ENCODE measurements at regions not wholly inside any gene's neighbourhood (a gene's known extent, or its start where the extent isn't known, plus 50 kb on each side); places are given as distances from the start of the nearest gene placed in this dataset.

- TF ChIP-seq, protein P1, sequence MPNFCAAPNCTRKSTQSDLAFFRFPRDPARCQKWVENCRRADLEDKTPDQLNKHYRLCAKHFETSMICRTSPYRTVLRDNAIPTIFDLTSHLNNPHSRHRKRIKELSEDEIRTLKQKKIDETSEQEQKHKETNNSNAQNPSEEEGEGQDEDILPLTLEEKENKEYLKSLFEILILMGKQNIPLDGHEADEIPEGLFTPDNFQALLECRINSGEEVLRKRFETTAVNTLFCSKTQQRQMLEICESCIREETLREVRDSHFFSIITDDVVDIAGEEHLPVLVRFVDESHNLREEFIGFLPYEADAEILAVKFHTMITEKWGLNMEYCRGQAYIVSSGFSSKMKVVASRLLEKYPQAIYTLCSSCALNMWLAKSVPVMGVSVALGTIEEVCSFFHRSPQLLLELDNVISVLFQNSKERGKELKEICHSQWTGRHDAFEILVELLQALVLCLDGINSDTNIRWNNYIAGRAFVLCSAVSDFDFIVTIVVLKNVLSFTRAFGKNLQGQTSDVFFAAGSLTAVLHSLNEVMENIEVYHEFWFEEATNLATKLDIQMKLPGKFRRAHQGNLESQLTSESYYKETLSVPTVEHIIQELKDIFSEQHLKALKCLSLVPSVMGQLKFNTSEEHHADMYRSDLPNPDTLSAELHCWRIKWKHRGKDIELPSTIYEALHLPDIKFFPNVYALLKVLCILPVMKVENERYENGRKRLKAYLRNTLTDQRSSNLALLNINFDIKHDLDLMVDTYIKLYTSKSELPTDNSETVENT (CRISPR knock-in tag; IDR thresholded peaks at IDR 0.05): no peak
- TF ChIP-seq EHMT2 (IDR thresholded peaks at IDR 0.05): no peak
- TF ChIP-seq HDAC2 (IDR thresholded peaks at IDR 0.05): no peak
- TF ChIP-seq, protein P2, sequence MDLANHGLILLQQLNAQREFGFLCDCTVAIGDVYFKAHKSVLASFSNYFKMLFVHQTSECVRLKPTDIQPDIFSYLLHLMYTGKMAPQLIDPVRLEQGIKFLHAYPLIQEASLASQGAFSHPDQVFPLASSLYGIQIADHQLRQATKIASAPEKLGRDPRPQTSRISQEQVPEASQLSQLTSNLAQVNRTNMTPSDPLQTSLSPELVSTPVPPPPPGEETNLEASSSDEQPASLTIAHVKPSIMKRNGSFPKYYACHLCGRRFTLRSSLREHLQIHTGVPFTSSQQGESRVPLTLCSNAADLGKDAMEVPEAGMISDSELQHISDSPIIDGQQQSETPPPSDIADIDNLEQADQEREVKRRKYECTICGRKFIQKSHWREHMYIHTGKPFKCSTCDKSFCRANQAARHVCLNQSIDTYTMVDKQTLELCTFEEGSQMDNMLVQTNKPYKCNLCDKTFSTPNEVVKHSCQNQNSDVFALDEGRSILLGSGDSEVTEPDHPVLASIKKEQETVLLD (IDR thresholded peaks at IDR 0.05): no peak
- no peak for TF ChIP-seq ZNF408 (CRISPR knock-in tag; IDR thresholded peaks at IDR 0.05; ENCODE audit: low read depth)
- TF ChIP-seq SMAD1 (IDR thresholded peaks at IDR 0.05; ENCODE audit: low read depth, low read length, partially characterized antibody): no peak
- TF ChIP-seq ARHGAP35 (IDR thresholded peaks at IDR 0.05; ENCODE audit: partially characterized antibody): no peak
Observed at GRCh38 chr3:96450699-96451098, 363.7 kb upstream of the EPHA6 start (continued).

DNA sequence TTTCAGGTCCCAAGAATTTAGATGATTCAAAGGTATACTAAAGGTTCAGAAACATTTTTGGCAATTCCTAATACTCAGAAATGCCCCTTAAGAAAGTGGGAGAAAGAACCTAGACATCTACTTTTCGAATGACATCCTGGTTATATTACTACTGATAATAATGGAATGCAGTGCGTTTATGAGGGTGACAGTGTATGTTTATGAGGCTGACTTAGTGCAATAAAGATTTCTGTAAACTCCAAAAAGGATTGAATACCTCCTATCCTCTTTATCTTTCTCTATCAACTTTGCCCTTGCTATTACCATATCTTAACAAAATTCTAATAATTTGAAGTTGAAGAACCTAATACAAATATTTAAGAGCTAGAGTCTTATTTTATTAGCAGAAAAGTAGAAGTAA is 348.9 kb upstream of the EPHA6 start:
- H2AFZ ChIP-seq (ENCODE audit: low read depth, low read length): no peak overlapping the region
- no peaks in the 10 kb centered on the region for H3K36me3 ChIP-seq (ENCODE audit: control insufficient read depth, insufficient read depth, low read length)
- no peak for ATAC-seq
- no peaks in the 10 kb centered on the region for H3K27me3 ChIP-seq (ENCODE audit: control insufficient read depth in 2 of 2, insufficient read depth in 2 of 2, low read length in 2 of 2)
- H3K4me1 ChIP-seq (replicated peaks in 1 of 2; ENCODE audit: control insufficient read depth in 2 of 2, insufficient read depth in 2 of 2, low read length in 2 of 2): no peaks in the 10 kb centered on the region
- intact Hi-C loops (cut with micrococcal nuclease): no loop called here
- no peak overlapping the region for H3K4me3 ChIP-seq
- WGBS (ENCODE audit: insufficient coverage, low coverage, missing lambda C conversion rate): 0% methylated on average over 2 of the region's 2 CpGs
- BruUV-seq (replicated peaks): no TSS peak
- no peaks in the 10 kb centered on the region for H4K20me1 ChIP-seq (replicated peaks; ENCODE audit: control insufficient read depth, insufficient read depth, low read length)
- H3K9me3 ChIP-seq (replicated peaks; ENCODE audit: control insufficient read depth, insufficient read depth, low read depth, low read length): no peaks in the 10 kb centered on the region
- no peak for FAIRE-seq
- no peak for DNase-seq (ENCODE audit: extremely low read depth in 1 of 4, low spot score in 3 of 4)
- no peak overlapping the region for H3K27ac ChIP-seq (ENCODE audit: extremely low read depth, low read depth, low read length)
- no peak overlapping the region for H3K4me2 ChIP-seq (ENCODE audit: insufficient read depth, low read length)
- H3K79me2 ChIP-seq (ENCODE audit: control insufficient read depth, insufficient read depth, low read length): no peaks in the 10 kb centered on the region
- no peak overlapping the region for H3K9ac ChIP-seq (ENCODE audit: insufficient read depth in 1 of 2, low read depth in 2 of 2, low read length in 2 of 2)
- in situ Hi-C loops (cut with MboI): no loop called here
- ChIA-PET POLR2A (no interaction called here), CTCF (ENCODE audit: low intra/inter-chr PET ratio) (no interaction called here)
- no peaks in the 10 kb centered on the region for H3K9me1 ChIP-seq (ENCODE audit: control insufficient read depth, insufficient read depth, low read length)
- TF ChIP-seq, protein P3, sequence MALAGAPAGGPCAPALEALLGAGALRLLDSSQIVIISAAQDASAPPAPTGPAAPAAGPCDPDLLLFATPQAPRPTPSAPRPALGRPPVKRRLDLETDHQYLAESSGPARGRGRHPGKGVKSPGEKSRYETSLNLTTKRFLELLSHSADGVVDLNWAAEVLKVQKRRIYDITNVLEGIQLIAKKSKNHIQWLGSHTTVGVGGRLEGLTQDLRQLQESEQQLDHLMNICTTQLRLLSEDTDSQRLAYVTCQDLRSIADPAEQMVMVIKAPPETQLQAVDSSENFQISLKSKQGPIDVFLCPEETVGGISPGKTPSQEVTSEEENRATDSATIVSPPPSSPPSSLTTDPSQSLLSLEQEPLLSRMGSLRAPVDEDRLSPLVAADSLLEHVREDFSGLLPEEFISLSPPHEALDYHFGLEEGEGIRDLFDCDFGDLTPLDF (CRISPR knock-in tag; IDR thresholded peaks at IDR 0.05): no peak
- no peak for TF ChIP-seq EP300 (IDR thresholded peaks at IDR 0.05; ENCODE audit: low read length)
- no peak for TF ChIP-seq TSC22D4 (tag; IDR thresholded peaks at IDR 0.05)
- no peak for TF ChIP-seq KLF16 (IDR thresholded peaks at IDR 0.05)
- TF ChIP-seq, protein P2 (IDR thresholded peaks at IDR 0.05): no peak
- TF ChIP-seq, protein P4, sequence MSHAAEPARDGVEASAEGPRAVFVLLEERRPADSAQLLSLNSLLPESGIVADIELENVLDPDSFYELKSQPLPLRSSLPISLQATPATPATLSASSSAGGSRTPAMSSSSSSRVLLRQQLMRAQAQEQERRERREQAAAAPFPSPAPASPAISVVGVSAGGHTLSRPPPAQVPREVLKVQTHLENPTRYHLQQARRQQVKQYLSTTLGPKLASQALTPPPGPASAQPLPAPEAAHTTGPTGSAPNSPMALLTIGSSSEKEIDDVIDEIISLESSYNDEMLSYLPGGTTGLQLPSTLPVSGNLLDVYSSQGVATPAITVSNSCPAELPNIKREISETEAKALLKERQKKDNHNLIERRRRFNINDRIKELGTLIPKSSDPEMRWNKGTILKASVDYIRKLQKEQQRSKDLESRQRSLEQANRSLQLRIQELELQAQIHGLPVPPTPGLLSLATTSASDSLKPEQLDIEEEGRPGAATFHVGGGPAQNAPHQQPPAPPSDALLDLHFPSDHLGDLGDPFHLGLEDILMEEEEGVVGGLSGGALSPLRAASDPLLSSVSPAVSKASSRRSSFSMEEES (CRISPR knock-in tag; IDR thresholded peaks at IDR 0.05): no peak
- TF ChIP-seq ZNF589 (CRISPR knock-in tag; IDR thresholded peaks at IDR 0.05; ENCODE audit: low read depth): no peak
- no peak for TF ChIP-seq POU5F1 (IDR thresholded peaks at IDR 0.05; ENCODE audit: borderline replicate concordance, low read depth, low read length, partially characterized antibody)
- no peak for TF ChIP-seq ZKSCAN3 (CRISPR knock-in tag; IDR thresholded peaks at IDR 0.05)

All from K562 (cell line).